Endothelial cell of umbilical vein (primary cell): ENCODE measurements at regions not wholly inside any gene's neighbourhood (a gene's known extent, or its start where the extent isn't known, plus 50 kb on each side); places are given as distances from the start of the nearest gene placed in this dataset.

Experiments used
- BruUV-seq: library from RNA; stranded (reverse); fragments of 400-500 nt; replicated peaks from 2 replicates; lab custom pipeline; 2021; lab: Mats Ljungman, UMichigan
- CTCF ChIA-PET: fragments of 300-600, 350-600 bp; sonication (Branson Sonifier 250); formaldehyde crosslinking; loops from one replicate; lab custom pipeline; 2021; ENCODE audit warnings: antibody characterized with exemption, inconsistent platforms; lab: Charles Lee
- POLR2A ChIA-PET: fragments of 300-600, 350-600 bp; sonication (Branson Sonifier 250); formaldehyde crosslinking; loops from one replicate; lab custom pipeline; 2021; ENCODE audit warnings: antibody characterized with exemption, inconsistent platforms; lab: Charles Lee
- DNase-seq: peaks from one replicate; pipeline ENCODE4 v3.0.0-alpha.2; 2011; ENCODE audit warnings: low read depth, low spot score
- FAIRE-seq: peaks from 2 replicates; lab custom pipeline; 2011; peaks lifted over from hg19 to GRCh38; lab: Jason Lieb, UNC
- H2AFZ ChIP-seq: 2 replicates; pipeline ENCODE4 v1.6.0; 2012; ENCODE audit warnings: low read depth, low read length, control low read depth, inconsistent platforms
- H3K27ac ChIP-seq: 2 replicates; pipeline ENCODE4 v1.5.1; 2011; ENCODE audit warnings: low read depth, mild to moderate bottlenecking, control low read depth, low read length, moderate library complexity; ENCODE audit not compliant: insufficient read depth
- H3K27me3 ChIP-seq, 2 experiments: 2 replicates each; pipeline versions ENCODE4 v1.6.0 to v1.6.1; 2011; ENCODE audit warnings: low read length in 2 of 2, mixed read lengths in 1 of 2; ENCODE audit not compliant: control insufficient read depth in 2 of 2, insufficient read depth in 2 of 2
- H3K36me3 ChIP-seq, 2 experiments: 2 replicates in 1 of 2; 3 replicates in 1 of 2; pipeline ENCODE4 v1.5.1; 2011; ENCODE audit warnings: low read length in 2 of 2, mild to moderate bottlenecking in 1 of 2, moderate library complexity in 1 of 2; ENCODE audit not compliant: control insufficient read depth in 2 of 2, insufficient read depth in 2 of 2; ENCODE audit errors: extremely low read depth in 1 of 2
- H3K4me1 ChIP-seq: 3 replicates; pipeline ENCODE4 v1.5.1; 2011; ENCODE audit warnings: mild to moderate bottlenecking, low read length; ENCODE audit not compliant: control insufficient read depth, insufficient read depth; ENCODE audit errors: extremely low read depth
- H3K4me2 ChIP-seq: 2 replicates; pipeline ENCODE4 v1.6.1; 2011; ENCODE audit warnings: low read length, control low read depth, mixed read lengths; ENCODE audit not compliant: insufficient read depth
- H3K4me3 ChIP-seq, 3 experiments: fragments of 200-600 bp in 1 of 3; sonication (generic), shearing (Covaris generic) in 1 of 3; replicated peaks in 1 of 3; 2 replicates each; pipeline ENCODE4 v1.5.1; 2011 to 2016; ENCODE audit warnings: control low read depth in 3 of 3, low read length in 3 of 3, mild to moderate bottlenecking in 2 of 3, inconsistent platforms in 1 of 3, low read depth in 1 of 3, moderate library complexity in 1 of 3; ENCODE audit not compliant: insufficient read depth in 1 of 3
- H3K79me2 ChIP-seq: 2 replicates; pipeline ENCODE4 v1.6.0; 2012; ENCODE audit warnings: low read length, inconsistent platforms; ENCODE audit not compliant: control insufficient read depth, insufficient read depth
- H3K9ac ChIP-seq: replicated peaks from 2 replicates; pipeline ENCODE3; 2011; ENCODE audit warnings: low read length, control low read depth; ENCODE audit not compliant: insufficient read depth; ENCODE audit errors: extremely low read depth
- H3K9me1 ChIP-seq: replicated peaks from 3 replicates; pipeline ENCODE4 v1.6.0; 2011; ENCODE audit warnings: mild to moderate bottlenecking, low read length; ENCODE audit not compliant: control insufficient read depth, insufficient read depth; ENCODE audit errors: extremely low read depth
- H3K9me3 ChIP-seq: replicated peaks from 2 replicates; pipeline ENCODE4 v1.5.1; 2012; ENCODE audit warnings: low read length, inconsistent platforms; ENCODE audit not compliant: control insufficient read depth, insufficient read depth
- H4K20me1 ChIP-seq: replicated peaks from 2 replicates; pipeline ENCODE3; 2011; ENCODE audit warnings: mild to moderate bottlenecking, low read length; ENCODE audit not compliant: control insufficient read depth, insufficient read depth; ENCODE audit errors: extremely low read depth
- CTCF ChIP-seq, 2 donors: IDR thresholded peaks; 1 replicate in 1 of 2; 2 replicates in 1 of 2; pipeline ENCODE4 v1.5.1; 2011; ENCODE audit warnings: low read length in 2 of 2, mild to moderate bottlenecking in 2 of 2, moderate library complexity in 2 of 2, control low read depth in 1 of 2, inconsistent platforms in 1 of 2, low read depth in 1 of 2; ENCODE audit not compliant: insufficient read depth in 1 of 2; ENCODE audit errors: extremely low read depth in 1 of 2
- FOS ChIP-seq: IDR thresholded peaks from 2 replicates; pipeline ENCODE4 v1.6.1; 2011; ENCODE audit warnings: mild to moderate bottlenecking, low read length, moderate library complexity, borderline replicate concordance; ENCODE audit not compliant: insufficient read depth
- JUN ChIP-seq: IDR thresholded peaks from 2 replicates; pipeline ENCODE4 v1.6.1; 2011; ENCODE audit warnings: borderline replicate concordance, low read depth; ENCODE audit not compliant: insufficient read length, insufficient read depth
- POLR2AphosphoS5 ChIP-seq: IDR thresholded peaks from 2 replicates; pipeline ENCODE4 v1.6.1; 2012; ENCODE audit warnings: low read depth, mild to moderate bottlenecking, control low read depth, low read length, moderate library complexity; ENCODE audit not compliant: insufficient read depth
- dilution Hi-C: fragments of 300-500 bp; cut with MboI; formaldehyde crosslinking; loops from one replicate; pipeline ENCODE4 v1.15.0; 2019; ENCODE audit warnings: low sequenced_read_pairs; ENCODE audit not compliant: extremely low pct_ligation_motif_present
- intact Hi-C: fragments of 100-400 bp; cut with micrococcal nuclease; formaldehyde crosslinking; loops from one replicate; pipeline ENCODE4 v1.10.0; 2022
- TF ChIP-seq, protein P1 (sequence below): IDR thresholded peaks from 2 replicates; pipeline ENCODE4 v1.6.1; 2011; ENCODE audit not compliant: insufficient read depth, insufficient read length

DNA sequence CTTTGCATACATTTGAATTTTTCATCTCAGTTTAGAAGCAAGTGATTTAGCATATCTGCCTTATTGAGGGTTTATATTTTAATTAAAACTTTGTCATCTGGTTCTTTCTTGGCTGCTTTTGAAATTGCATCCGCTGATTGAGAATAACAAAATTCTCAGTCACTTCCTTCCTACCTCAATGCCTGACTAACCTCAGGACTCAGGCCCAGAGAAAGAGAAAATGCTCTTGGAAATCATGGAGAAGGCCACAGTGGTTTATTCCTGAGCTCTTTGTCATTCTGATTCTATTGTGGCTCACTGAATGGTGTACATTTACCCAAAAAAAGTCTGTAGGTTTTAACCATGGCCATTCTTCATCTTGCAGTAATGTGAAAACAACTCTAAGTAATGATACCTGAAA is 533.9 kb downstream of the TBL1XR1 start:
- H4K20me1 ChIP-seq, result no peaks in the 10 kb centered on the region
- H3K36me3 ChIP-seq, result no peaks in the 10 kb centered on the region
- H2AFZ ChIP-seq, result peak overlapping the region; percentile 52
- no peaks in the 10 kb centered on the region for H3K9me1 ChIP-seq
- TF ChIP-seq, protein P1, sequence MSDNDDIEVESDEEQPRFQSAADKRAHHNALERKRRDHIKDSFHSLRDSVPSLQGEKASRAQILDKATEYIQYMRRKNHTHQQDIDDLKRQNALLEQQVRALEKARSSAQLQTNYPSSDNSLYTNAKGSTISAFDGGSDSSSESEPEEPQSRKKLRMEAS, result no peak
- peak; percentile 20 for TF ChIP-seq POLR2AphosphoS5
- TF ChIP-seq FOS, result peak; percentile 68
- TF ChIP-seq CTCF (IDR thresholded peaks at IDR 0.05; ENCODE audit: extremely low read depth in 1 of 2, insufficient read depth in 1 of 2, low read depth in 1 of 2, low read length in 2 of 2), result no peak
- TF ChIP-seq JUN, result peak; percentile 50
- peak overlapping the region; percentile 66 for H3K4me2 ChIP-seq
- H3K79me2 ChIP-seq, result no peaks in the 10 kb centered on the region
- no TSS peak for BruUV-seq
- peaks cover 23% of the 10 kb centered on the region for H3K4me1 ChIP-seq
- H3K27ac ChIP-seq, result peak overlapping the region; percentile 68
- peak; percentile 76 for DNase-seq
- dilution Hi-C loops (no loop called here), intact Hi-C loops (loop anchor here (1.0 to 5.0 kb wide), 3 partner anchors 144 to 1721 kb away; no protein-coding TSS in a partner anchor)
- H3K27me3 ChIP-seq, result no peaks in the 10 kb centered on the region
- ChIA-PET CTCF (interaction anchor here (1.0 to 3.3 kb wide), 10 partner anchors 9 to 1722 kb away, joined by 3 to 36 read pairs (median 14); no protein-coding TSS in a partner anchor), POLR2A (no interaction called here)
- FAIRE-seq, result no peak
- H3K9me3 ChIP-seq, result no peaks in the 10 kb centered on the region
- H3K4me3 ChIP-seq, result no peak overlapping the region
- peak overlapping the region; percentile 66 for H3K9ac ChIP-seq
